Spleen (tissue), 7 donors: ENCODE measurements at regions not wholly inside any gene's neighbourhood (a gene's known extent, or its start where the extent isn't known, plus 50 kb on each side); places are given as distances from the start of the nearest gene placed in this dataset.
"Not testable (repeated sequence)": the region's sequence is repeated elsewhere in the genome, so short reads cannot be mapped to it uniquely, and the experiment has no call there.

Experiments
- CTCF ChIP-seq, 11 experiments: fragments of 200-600 bp in 7 of 11; fragments of 450-650 bp in 4 of 11; sonication (generic) in 4 of 11; IDR thresholded peaks in 8 of 11; conservative IDR thresholded peaks in 3 of 11; 1 replicate in 7 of 11; 2 replicates in 4 of 11; pipeline versions ENCODE4 v1.4.0 to v1.8.0; 2016 to 2021; ENCODE audit warnings: antibody characterized with exemption in 11 of 11, inconsistent platforms in 4 of 11, mild to moderate bottlenecking in 1 of 11
- POLR2AphosphoS5 ChIP-seq, 3 donors: sonication (generic); formaldehyde crosslinking; IDR thresholded peaks; one replicate each; pipeline ENCODE4 v1.5.1; 2017; ENCODE audit warnings: antibody characterized with exemption in 3 of 3
- donor health status: DM: no; HTN: no; CAD: no; lungs with moderate emphysema.
- donor health status: DM: no; HTN: no; CAD: no.
- donor health status: DM: no; HTN: no; CAD: no.

DNA sequence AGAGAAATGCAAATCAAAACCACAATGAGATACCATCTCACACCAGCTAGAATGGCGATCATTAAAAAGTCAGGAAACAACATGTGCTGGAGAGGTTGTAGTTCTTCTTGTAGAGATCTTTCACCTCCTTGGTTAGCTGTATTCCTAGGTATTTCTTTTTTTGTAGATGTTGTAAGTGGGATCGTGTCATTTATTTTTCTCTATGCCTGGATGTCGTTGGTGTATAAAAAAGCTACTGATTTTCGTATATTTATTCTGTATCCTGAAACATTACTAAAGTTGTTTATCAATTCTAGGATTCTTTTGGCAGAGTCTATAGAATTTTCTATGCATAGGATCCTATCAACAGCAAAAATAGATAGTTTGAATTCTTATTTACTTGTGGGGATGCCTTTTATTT is 1271.8 kb downstream of the TMEM121 start:
- TF ChIP-seq POLR2AphosphoS5 (IDR thresholded peaks at IDR 0.05); CTCF (IDR thresholded peaks at IDR 0.05 in 8 of 11, conservative IDR thresholded peaks at IDR 0.05 in 3 of 11): not testable (repeated sequence)
